ENCODE measurements at regions not wholly inside any gene's neighbourhood (a gene's known extent, or its start where the extent isn't known, plus 50 kb on each side); places are given as distances from the start of the nearest gene placed in this dataset.
"Not testable (repeated sequence)": the region's sequence is repeated elsewhere in the genome, so short reads cannot be mapped to it uniquely, and the experiment has no call there.

- FAIRE-seq = no peak
Measured at GRCh38 chr16:34743115-34743514, 1283.7 kb downstream of the TP53TG3F start.

GRCh38 chr16:34758835-34759234, 1299.4 kb downstream of the TP53TG3F start:
- H3K4me3 Mint-ChIP-seq (ENCODE audit: unreplicated experiment) = no peak overlapping the region
- H3K9me3 Mint-ChIP-seq (ENCODE audit: unreplicated experiment) = peaks cover 66% of the 10 kb centered on the region
- H3K27me3 ChIP-seq (ENCODE audit: insufficient read depth, low read length) = no peaks in the 10 kb centered on the region
- no peaks in the 10 kb centered on the region for H3K4me1 ChIP-seq (ENCODE audit: insufficient read depth, low read length)
- peaks cover 19% of the 10 kb centered on the region for H3K9me3 ChIP-seq (ENCODE audit: insufficient read depth, low read depth, low read length)
- DNase-seq (ENCODE audit: low read depth) = no peak
- H3K79me2 ChIP-seq (ENCODE audit: insufficient read depth, low read length) = no peaks in the 10 kb centered on the region
- no peak overlapping the region for H3K4me3 ChIP-seq (ENCODE audit: insufficient read depth, low read depth, low read length)
- no peaks in the 10 kb centered on the region for H4K20me1 ChIP-seq (ENCODE audit: insufficient read depth, low read length)
- no peak for FAIRE-seq
- no peak overlapping the region for H3K27ac ChIP-seq (ENCODE audit: low read depth, low read length)
- H2AFZ ChIP-seq (ENCODE audit: low read depth, low read length) = no peak overlapping the region
- H3K36me3 Mint-ChIP-seq (ENCODE audit: low read depth, unreplicated experiment) = no peaks in the 10 kb centered on the region
- TF ChIP-seq EZH2 (IDR thresholded peaks at IDR 0.05; ENCODE audit: insufficient read depth, low read length) (no peak), CTCF (IDR thresholded peaks at IDR 0.05; ENCODE audit: insufficient read depth, low read depth, low read length) (no peak)
- no peaks in the 10 kb centered on the region for H3K27me3 Mint-ChIP-seq (ENCODE audit: low read depth, unreplicated experiment)
- no peak overlapping the region for H3K4me2 ChIP-seq (ENCODE audit: low read length)
- H3K36me3 ChIP-seq (ENCODE audit: insufficient read depth, low read length) = no peaks in the 10 kb centered on the region
- no peaks in the 10 kb centered on the region for H3K4me1 Mint-ChIP-seq (ENCODE audit: low read depth, unreplicated experiment)
- no peak overlapping the region for H3K27ac Mint-ChIP-seq (ENCODE audit: unreplicated experiment)
- H3K9ac ChIP-seq (ENCODE audit: low read length) = no peak overlapping the region

More at GRCh38 chr16:34743115-34743514, 1283.7 kb downstream of the TP53TG3F start:
- H3K9me3 ChIP-seq (ENCODE audit: insufficient read depth, low read depth, low read length) = peaks cover 22% of the 10 kb centered on the region
- H3K4me3 ChIP-seq (ENCODE audit: insufficient read depth, low read depth, low read length) = no peak overlapping the region
- no peaks in the 10 kb centered on the region for H4K20me1 ChIP-seq (ENCODE audit: insufficient read depth, low read length)
- TF ChIP-seq EZH2 (IDR thresholded peaks at IDR 0.05; ENCODE audit: insufficient read depth, low read length) (no peak), CTCF (IDR thresholded peaks at IDR 0.05; ENCODE audit: insufficient read depth, low read depth, low read length) (no peak)
- no peaks in the 10 kb centered on the region for H3K36me3 ChIP-seq (ENCODE audit: insufficient read depth, low read length)
- Mint-ChIP-seq H3K27me3 (ENCODE audit: low read depth, unreplicated experiment) (no peaks in the 10 kb centered on the region), H3K4me1 (ENCODE audit: low read depth, unreplicated experiment) (no peaks in the 10 kb centered on the region), H3K36me3 (ENCODE audit: low read depth, unreplicated experiment) (no peaks in the 10 kb centered on the region), H3K9me3 (ENCODE audit: unreplicated experiment) (peaks cover 34% of the 10 kb centered on the region), H3K4me3 (ENCODE audit: unreplicated experiment) (no peak overlapping the region), H3K27ac (ENCODE audit: unreplicated experiment) (no peak overlapping the region)
- H3K4me2 ChIP-seq (ENCODE audit: low read length) = no peak overlapping the region
- no peak overlapping the region for H3K9ac ChIP-seq (ENCODE audit: low read length)
- H3K27me3 ChIP-seq (ENCODE audit: insufficient read depth, low read length) = no peaks in the 10 kb centered on the region
- no peak for DNase-seq (ENCODE audit: low read depth)
- H3K4me1 ChIP-seq (ENCODE audit: insufficient read depth, low read length) = no peaks in the 10 kb centered on the region
- H2AFZ ChIP-seq (ENCODE audit: low read depth, low read length) = no peak overlapping the region
- H3K79me2 ChIP-seq (ENCODE audit: insufficient read depth, low read length) = no peaks in the 10 kb centered on the region
- no peak overlapping the region for H3K27ac ChIP-seq (ENCODE audit: low read depth, low read length)

GRCh38 chr16:34791835-34792234, 1332.4 kb downstream of the TP53TG3F start:
- H3K27ac ChIP-seq (ENCODE audit: low read depth, low read length) = not testable (repeated sequence)

More at GRCh38 chr16:34791835-34792234, 1332.4 kb downstream of the TP53TG3F start:
- not testable (repeated sequence) for H3K27ac Mint-ChIP-seq (ENCODE audit: unreplicated experiment); H3K79me2 ChIP-seq (ENCODE audit: insufficient read depth, low read length); DNase-seq (ENCODE audit: low read depth); H3K4me3 ChIP-seq (ENCODE audit: insufficient read depth, low read depth, low read length); H3K4me1 Mint-ChIP-seq (ENCODE audit: low read depth, unreplicated experiment); H3K4me3 Mint-ChIP-seq (ENCODE audit: unreplicated experiment); H3K9me3 Mint-ChIP-seq (ENCODE audit: unreplicated experiment); H3K4me1 ChIP-seq (ENCODE audit: insufficient read depth, low read length); H3K27me3 Mint-ChIP-seq (ENCODE audit: low read depth, unreplicated experiment); H3K36me3 Mint-ChIP-seq (ENCODE audit: low read depth, unreplicated experiment); H3K4me2 ChIP-seq (ENCODE audit: low read length); H3K36me3 ChIP-seq (ENCODE audit: insufficient read depth, low read length); H3K27me3 ChIP-seq (ENCODE audit: insufficient read depth, low read length); H4K20me1 ChIP-seq (ENCODE audit: insufficient read depth, low read length); H3K9ac ChIP-seq (ENCODE audit: low read length); H2AFZ ChIP-seq (ENCODE audit: low read depth, low read length); FAIRE-seq; H3K9me3 ChIP-seq (ENCODE audit: insufficient read depth, low read depth, low read length)
